HL-60 (cell line): ENCODE measurements at regions not wholly inside any gene's neighbourhood (a gene's known extent, or its start where the extent isn't known, plus 50 kb on each side); places are given as distances from the start of the nearest gene placed in this dataset.

Experiments
- CTCF ChIP-seq: IDR thresholded peaks from one replicate; pipeline ENCODE4 v1.5.1; 2011; ENCODE audit warnings: low read length, control low read depth, inconsistent platforms; ENCODE audit not compliant: insufficient read depth
- POLR2AphosphoS5 ChIP-seq: IDR thresholded peaks from 2 replicates; pipeline ENCODE4 v1.6.1; 2012; ENCODE audit warnings: low read depth

GRCh38 chr9:21565155-21565554, 83.0 kb upstream of the IFNE start:
- no peak for TF ChIP-seq CTCF
- TF ChIP-seq POLR2AphosphoS5, result no peak
